Kidney tubule cell (primary cell): ENCODE measurements at regions not wholly inside any gene's neighbourhood (a gene's known extent, or its start where the extent isn't known, plus 50 kb on each side); places are given as distances from the start of the nearest gene placed in this dataset.

Source experiments
- DNase-seq: peaks from one replicate; pipeline ENCODE4 v3.0.0-alpha.2; 2018; ENCODE audit warnings: low spot score

DNA sequence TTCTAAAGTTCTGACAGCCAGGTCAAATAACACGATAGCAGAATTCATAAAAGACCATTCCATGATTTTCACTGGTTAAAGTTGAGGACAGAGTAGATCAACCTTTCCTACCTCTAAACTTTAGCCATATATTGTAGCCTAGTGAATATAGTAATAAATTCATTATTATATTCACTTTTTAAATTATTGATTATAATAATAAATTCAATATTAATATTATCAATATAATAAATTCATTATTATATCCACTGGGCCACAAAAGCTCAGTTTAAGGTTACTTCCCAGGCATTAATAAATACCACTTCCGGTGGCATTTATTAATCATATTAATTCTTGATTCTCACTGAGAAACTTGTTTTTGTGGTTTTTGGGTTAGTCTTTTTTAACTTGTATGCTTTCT lies 85.7 kb upstream of the GPC6 start:
- DNase-seq, result no peak

DNA sequence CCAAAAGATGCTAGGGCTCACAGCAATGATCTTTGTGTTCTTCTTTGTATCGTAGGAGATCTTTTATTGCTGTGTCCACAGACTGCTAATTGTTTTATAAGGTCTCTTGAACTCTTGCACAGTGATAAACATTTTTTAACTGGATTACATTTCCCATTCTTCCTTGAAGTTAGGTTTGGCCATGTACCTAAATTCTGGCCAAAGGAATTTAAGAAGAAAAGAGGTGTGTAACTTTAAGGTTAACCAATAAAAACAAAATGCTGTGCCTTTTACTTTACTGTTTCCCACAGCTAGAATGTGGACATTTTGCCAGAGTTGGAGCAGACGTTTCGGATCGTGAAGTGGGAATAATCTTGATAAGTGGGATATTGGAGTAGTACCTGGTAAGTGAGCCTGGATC lies 82.6 kb upstream of the GPC6 start:
- no peak for DNase-seq

DNA sequence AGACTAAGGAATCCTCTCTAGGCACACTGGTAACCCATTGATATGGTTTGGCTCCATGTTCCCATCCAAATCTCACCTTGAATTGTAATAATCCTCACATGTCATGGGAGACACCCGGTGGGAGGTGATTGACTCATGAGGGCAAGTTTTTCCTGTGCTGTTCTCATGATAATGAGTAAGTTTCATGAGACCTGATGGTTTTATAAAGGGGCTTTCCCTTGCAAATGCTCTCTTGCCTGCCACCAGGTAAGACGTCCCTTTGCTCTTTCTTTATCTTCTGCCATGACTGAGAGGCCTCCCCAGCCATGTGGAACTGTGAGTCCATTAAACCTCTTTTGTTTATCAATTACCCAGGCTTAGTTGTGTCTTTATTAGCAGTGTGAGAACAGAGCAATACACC lies 81.4 kb upstream of the GPC6 start:
- peak; percentile 66 for DNase-seq

DNA sequence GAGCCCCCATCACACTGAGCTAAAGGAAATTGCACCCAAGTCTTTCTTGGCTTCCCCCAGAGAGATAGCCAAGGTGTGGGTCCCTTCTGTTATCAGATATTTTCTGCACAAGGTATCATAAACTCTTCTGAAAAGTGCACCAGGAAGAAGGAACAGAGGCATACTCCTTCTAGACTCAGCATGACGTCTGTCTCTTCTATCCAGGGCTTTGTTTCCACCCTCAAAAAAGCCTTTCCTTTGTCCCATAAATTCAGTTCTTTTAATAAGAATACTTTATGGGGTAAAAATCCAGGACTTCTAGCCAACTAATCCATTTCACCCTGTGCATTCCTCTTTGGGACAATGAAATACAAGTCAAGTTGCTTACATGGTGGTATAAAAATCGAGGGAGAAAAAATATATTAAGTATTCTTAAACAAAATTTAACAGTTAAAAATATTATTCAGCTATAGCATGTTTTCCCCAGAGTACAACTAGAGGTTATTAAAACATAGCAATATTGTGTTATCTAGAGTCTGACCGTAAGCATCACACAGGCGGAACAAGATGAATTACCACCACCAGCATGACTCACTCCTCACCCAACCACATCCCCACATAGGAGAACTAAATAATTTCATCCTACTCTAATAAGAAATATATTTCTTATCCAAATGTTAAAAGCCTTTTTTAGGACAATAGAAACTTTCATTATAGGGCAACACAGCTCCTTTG lies 79.9 kb upstream of the GPC6 start:
- DNase-seq, result peak; percentile 68

DNA sequence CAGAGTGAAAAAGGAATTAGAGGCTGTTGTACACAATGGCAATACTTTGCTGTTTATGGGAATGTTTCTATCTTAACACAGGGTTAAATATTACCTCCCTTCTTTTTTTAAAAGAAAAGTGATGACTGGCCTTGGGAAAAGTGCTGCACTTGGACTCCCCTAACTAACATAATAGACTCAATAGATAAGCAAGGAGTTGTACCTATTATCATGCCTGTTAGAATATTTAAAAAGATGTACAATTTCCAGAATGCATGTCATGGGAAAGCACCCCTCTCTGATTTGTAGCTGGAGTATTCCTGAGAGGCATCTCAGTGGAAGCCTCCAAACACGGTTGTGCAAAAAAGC lies 79.3 kb upstream of the GPC6 start:
- no peak for DNase-seq

DNA sequence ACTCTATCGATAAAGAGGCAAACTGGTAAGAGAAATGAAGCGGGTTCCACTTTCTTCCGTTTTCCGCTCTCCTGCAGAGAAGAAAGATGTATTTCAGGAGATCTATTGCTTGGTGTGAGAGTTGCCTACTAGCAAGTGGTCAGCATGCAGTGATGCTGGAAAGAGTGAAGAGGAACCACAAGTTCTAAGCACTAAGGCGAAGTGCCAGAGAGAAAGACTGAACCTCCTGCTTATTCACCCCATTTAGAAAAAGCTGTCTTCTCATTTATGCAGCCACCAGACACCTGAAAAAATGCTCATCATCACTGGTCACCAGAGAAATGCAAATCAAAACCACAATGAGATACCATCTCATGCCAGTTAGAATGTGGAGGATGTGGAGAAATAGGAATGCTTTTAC lies 78.7 kb upstream of the GPC6 start:
- DNase-seq, result peak; percentile 6

DNA sequence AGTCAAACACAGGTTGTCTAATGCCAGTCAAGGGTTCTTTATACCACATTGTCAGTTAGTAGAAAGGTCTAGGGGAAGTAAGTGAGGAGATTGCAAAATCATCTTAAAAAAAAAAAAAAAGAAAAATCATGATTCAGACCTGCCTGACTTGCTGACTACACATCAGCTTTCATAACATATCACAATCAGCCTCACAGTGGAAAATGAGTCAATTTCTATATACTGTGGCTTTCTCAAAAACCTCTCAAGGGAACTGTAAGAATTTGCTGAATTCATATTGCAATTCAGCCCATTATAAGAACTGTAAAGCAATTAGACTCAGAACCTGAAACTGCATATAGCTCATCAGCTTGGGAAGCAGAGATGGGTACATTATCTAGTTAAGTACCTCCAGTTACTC lies 75.3 kb upstream of the GPC6 start:
- peak; percentile 69 for DNase-seq

DNA sequence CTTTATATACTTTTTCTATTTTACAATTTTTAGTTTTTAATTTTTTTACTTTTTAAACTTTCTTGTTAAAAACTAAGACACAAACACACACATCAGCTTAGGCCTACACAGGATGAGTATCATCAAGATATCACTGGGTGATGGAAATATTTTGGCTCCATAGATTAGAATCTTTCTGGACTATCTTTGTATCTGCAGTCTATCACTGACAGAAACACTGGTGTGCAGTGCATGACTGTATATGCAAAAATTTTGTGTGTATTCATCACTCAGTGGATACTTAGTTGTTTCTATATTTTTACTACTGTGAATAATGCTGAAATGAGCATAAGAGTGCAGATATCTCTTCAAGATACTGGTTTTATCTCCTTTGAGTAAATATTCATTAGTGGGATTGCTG lies 68.0 kb upstream of the GPC6 start:
- DNase-seq, result no peak

DNA sequence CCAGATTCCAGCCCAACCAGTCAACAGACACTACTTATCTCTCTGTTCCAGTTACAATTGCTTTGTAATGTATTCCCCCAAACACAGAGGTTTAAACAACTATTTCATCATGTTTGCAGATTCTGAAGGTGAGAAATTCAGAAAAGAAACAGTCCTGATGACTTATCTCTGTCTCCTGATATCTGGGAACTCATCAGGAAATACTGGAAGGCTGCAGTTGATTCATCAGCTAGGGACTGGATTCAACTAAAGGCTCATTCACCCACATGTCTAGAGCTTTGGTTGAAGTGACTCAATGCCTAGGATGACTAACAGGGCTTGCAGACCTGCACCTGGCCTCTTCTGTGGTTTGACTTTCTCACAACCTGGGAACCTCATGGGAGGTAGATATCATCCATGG lies 56.6 kb upstream of the GPC6 start:
- DNase-seq, result peak; percentile 99

DNA sequence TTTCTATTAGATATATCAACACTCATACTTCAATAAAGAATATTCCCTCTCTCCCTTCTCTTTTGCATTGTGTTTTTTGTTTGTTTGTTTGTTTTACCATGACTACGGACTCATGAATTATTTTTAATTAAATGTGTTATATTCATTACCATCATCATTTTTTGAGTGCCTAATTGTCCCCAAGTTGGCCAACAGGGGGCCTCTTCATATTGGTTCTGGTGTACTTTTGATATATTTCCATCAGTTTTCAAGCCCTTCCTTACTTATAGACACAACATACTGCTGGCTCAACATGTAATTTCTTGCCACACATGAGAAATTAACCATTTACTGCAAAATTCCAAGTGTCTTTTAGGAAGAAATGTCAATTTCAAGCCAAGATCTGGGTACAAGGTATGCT lies 54.5 kb upstream of the GPC6 start:
- DNase-seq, result no peak

DNA sequence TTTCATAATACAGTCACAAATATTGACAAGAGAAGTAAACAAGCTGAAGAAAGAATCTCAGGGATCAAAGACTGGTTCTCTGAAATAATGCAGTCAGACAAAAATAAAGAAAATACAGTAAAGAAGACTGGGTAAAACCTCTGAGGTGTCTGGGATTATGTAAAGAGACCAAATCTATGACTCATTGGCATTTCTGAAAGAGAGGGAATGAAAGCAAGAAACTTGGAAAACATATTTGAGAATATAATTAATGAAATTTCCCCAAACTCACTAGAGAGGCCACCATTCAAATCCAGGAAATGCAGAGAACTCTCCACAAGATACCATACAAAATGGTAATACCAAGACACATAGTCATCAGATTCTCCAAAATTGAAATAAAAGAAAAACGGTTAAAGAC lies 53.0 kb upstream of the GPC6 start:
- no peak for DNase-seq

DNA sequence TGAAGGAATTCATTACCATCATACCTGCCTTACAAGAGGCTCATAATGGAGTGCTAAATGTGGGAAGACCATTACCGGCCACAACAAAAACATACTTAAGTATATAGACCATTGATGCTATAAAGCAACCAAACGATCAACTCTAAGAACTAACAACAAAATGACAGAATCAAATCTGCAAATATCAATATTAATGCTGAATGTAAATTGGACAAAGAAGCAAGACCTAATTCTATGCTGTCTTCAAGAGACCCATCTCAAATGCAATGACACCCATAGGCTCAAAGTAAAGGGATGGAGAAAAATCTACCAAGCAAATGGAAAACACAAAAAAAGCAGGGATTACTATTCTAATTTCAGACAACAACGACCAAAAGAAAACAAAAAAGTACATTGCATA lies 52.3 kb upstream of the GPC6 start:
- DNase-seq, result no peak
